SW 1271 (cell line): ENCODE measurements at regions not wholly inside any gene's neighbourhood (a gene's known extent, or its start where the extent isn't known, plus 50 kb on each side); places are given as distances from the start of the nearest gene placed in this dataset.
"Not testable (repeated sequence)": the region's sequence is repeated elsewhere in the genome, so short reads cannot be mapped to it uniquely, and the experiment has no call there.

Source experiments
- DNase-seq, 2 experiments: peaks; one replicate each; lab custom pipeline; 2025; lab: John Stamatoyannopoulos, UW

GRCh38 chr18:77373730-77374445, 124.2 kb downstream of the GALR1 start:
- DNase-seq = no peak

- no peak for DNase-seq
Observed at GRCh38 chr18:77374446-77374805, 124.8 kb downstream of the GALR1 start.

- no peak for DNase-seq
Observed at GRCh38 chr18:77376043-77376732, 126.5 kb downstream of the GALR1 start.

- no peak for DNase-seq
Observed at GRCh38 chr18:77376733-77377094, 127.1 kb downstream of the GALR1 start.

DNA sequence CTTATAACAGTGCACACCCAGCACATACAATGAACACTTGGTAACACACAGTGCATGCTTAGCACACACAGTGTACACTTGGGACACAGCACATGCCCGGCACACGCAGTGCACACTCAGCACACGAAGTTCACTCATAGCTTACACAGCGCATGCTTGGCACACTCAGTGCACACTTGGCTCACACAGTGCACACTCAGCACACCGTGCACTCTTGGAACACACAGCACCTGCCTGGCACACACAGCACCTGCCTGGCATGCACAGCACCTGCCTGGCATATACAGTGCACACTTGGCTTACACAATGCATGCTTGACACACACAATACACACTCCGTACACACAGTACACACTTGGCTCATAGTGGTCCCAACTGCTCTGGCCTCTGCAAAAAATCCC, 128.2 kb downstream of the GALR1 start:
- no peak for DNase-seq

DNA sequence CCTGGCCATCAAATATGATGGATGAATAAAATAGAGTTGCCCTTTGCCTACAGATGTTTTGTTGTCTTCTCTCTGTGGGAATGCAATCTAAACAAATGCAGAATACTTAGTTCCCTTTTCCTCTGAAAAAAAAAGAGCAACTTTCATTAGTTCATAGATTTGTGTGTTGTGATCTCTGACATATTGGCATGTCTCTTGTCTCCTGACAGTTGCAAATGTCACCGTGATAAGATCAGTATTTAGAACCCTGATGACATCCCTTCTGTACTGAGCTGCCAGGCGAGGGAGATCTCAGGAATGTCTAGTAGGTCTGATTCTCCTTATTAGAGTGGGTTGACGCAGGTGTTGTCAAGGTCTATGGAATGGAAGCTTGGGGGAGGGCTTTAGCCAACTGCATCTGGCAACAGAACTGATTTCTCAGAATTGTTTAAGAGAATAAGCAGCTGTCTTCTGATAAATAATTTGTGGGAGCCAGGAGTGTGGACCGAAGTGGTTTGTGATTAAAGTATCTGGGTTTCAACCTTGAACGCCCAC, 130.4 kb downstream of the GALR1 start:
- DNase-seq = no peak

- no peak for DNase-seq
Observed at GRCh38 chr18:77380695-77381094, 131.0 kb downstream of the GALR1 start.

- DNase-seq = no peak
Observed at GRCh38 chr18:77392321-77392720, 142.7 kb downstream of the GALR1 start.

DNA sequence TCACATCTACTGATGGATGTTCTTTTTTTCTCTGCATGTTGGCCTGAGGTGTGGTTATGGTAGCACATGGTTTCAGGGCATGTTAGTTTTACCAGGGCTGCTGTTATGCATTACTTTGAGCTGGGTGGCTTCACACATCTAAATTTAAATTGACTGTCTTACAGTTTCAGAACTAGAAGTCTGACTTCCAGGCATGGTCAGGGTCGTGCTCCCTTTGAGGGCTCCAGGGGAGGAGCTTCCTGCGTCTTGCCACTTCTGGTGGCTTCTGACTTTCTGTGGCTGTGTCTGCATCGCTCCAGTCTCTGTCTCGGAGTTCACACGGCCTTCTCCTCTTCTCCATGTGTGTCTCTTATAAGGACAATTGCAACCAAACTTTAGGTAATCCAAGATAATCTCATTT, 143.9 kb downstream of the GALR1 start:
- DNase-seq = no peak

DNA sequence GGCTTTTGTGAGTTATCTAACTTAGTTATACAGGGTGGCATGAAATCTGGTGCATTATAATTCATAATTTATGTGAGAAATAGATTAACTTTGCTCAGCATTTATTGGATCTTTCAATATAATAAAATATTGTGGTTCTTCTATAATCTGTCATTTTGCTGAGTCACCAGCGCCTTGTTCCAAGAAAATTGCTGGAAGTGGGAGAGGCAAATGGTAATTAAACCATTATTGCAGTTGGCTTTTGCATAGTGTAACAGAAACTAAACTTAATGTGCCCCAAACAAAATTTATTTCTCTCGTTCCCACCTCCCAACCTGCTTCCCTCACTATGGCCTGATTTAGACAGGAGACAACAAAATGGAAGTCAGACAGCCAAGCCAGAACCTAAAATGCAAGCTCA, 146.3 kb downstream of the GALR1 start:
- no peak for DNase-seq

- no peak for DNase-seq
Observed at GRCh38 chr18:77397056-77397455, 147.4 kb downstream of the GALR1 start.

DNA sequence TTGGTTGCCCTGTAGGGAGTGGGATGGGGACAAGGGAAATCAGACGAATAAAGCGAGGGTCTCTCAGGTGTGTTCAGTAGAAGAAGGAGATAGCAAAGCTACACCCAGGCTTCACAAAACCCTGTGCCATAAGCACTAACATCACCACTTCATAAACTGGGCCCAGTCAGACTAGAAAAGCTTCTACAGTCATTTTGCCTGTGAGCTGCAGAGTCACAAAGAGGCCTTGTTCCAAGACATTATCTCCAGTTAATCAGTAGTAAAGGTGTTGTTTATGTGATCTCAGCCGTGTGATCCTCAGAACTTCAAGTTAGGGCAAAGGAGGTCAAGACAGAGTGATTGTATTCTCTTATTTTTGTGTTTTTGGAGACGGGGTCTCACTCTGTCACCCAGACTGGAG, 148.0 kb downstream of the GALR1 start:
- DNase-seq = no peak

DNA sequence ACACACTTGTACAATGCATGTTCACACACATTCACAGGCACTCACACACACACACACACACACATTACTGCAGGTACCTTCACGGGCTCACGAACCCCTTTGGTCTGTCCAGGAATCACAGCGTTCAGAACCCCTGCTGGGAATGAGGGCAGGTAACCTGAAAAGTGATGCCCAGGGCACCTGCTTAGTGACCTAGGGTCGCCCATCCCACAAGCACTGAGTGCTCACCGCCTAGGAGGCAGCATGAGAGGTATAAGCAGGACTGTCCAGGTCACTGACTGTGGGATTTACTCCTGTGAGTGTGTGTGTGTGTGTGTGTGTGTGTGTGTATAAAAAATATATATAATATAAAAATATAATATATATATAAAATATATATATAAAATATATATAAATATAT, 150.9 kb downstream of the GALR1 start:
- no peak for DNase-seq

DNA sequence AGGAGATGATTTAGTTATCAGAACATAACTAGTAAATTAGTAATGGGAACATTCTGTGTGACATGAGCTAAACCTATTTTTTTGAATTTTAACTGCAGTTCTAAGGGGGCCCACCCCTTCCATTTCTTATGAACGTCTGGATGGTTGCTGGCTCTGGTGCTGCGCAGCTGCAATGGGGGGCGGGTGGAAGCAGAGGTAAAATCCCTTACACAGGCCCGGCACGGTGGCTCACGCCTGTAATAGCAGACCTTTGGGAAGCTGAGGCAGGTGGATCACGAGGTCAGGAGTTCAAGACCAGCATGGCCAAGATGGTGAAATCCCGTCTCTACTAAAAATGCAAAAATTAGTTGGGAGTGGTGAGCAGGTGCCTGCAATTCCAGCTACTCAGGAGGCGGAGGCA, 151.5 kb downstream of the GALR1 start:
- DNase-seq = no peak

DNA sequence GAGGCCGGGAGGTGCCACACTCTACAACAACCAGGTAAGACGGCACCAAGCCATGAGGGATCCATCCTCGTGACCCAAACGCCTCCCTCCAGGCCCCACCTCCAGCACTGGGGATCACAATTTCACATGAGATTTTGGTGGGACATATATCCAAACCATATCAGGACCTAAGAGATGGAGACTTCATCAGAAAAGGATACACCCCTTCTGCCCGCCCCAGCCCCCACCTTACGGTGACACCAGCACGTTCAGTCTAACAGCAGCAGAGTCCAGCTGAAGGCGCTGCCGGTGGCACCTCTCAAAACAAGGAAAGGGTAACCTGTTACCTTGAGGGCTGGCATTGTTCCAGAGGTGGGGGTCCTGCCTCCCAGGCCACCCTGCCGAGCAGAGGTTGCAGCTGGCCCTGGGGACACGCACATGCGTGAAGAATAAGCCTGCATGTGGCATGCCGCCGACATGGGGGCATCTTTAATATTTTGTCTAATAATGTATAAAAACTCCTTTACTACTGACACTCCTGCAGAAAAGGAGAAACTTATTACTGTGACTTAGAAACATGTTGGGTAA, 154.4 kb downstream of the GALR1 start:
- no peak for DNase-seq

GRCh38 chr18:77405096-77405495, 155.4 kb downstream of the GALR1 start:
- no peak for DNase-seq

GRCh38 chr18:77407733-77408132, 158.1 kb downstream of the GALR1 start:
- DNase-seq = no peak

DNA sequence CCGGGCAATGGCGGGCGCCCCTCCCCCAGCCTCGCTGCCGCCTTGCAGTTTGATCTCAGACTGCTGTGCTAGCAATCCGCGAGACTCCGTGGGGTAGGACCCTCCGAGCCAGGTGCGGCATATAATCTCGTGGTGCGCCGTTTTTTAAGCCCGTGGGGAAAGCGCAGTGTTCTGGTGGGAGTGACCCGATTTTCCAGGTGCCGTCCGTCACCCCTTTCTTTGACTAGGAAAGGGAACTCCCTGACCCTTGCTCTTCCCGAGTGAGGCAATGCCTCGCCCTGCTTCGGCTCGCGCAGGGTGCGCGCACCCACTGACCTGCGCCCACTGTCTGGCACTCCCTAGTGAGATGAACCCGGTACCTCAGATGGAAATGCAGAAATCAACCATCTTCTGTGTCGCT, 171.9 kb downstream of the GALR1 start:
- not testable (repeated sequence) for DNase-seq

DNA sequence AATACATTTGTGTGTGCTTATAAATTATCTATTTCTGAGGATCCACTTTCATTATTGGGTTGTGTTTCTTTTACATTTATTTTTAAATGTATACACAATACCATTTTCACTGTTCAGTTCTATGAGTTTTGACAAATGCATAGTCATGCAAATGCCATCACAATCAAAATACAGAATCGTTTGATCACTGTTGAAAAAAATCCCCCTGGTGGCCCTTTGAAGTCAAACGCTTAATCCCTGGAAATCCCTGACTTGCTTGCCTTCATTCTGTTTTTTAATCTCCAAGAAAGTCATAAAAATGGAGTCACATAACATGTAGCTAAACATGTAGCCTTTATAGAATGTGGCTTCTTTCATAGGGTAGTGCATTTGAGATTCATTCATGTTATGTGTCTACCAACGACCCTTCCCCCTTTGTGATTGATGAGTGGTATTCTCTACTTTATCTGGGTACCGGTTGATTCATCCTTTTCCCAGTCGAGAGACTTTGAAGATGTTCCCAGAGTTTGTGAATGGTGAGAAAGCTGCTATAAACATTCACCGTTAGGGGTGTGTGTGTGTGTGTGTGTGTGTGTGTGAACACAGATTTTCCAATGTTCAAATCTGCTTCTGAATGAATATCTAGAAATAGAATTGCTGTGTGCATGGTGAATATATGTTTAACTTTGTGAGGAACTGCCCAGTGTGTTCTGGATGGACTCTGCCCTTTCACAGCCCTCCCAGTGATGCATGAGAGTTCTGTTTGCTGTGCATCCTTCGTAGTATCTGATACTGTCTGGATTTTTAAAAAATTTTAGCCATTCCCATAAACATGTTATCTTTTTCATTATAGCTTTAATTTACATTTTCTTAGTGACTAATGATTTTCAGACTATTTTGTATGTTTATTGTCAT, 173.6 kb downstream of the GALR1 start:
- DNase-seq = no peak

DNA sequence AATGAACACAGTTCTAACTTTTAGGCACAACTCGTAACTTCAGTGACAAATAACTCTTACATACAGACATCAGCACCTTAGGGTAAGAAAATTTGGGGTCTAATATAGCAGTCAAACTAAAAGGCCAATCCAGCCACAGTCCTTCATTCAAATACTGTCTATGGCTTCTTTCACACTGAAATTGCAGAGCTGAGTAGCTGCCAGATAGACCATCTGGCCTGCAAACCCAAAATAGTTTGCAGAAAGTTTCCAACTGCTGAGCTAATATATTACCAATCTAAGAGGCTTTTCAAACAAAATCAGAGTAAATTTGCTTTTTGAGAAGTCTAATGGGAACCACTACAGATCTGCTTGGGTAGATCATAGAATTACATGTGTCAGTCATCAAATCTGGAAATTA, 183.4 kb downstream of the GALR1 start:
- no peak for DNase-seq

DNA sequence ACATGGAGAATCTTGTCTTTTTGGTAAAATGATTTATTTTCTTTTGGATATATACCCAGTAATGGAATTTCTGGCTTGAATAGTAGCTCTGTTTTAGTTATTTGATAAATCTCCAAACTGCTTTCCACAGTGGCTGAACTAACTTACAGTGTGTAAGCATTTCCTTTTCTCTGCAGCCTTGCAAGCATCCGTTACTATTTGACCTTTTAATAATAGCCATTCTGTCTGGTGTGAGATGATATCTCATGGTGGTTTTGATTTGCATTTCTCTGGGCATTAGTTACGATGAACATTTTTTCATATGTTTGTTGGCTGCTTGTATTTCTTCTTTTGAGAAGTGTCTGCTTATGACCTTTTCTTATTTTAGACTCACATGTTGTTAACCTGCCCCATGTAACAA, 190.2 kb downstream of the GALR1 start:
- DNase-seq = no peak

DNA sequence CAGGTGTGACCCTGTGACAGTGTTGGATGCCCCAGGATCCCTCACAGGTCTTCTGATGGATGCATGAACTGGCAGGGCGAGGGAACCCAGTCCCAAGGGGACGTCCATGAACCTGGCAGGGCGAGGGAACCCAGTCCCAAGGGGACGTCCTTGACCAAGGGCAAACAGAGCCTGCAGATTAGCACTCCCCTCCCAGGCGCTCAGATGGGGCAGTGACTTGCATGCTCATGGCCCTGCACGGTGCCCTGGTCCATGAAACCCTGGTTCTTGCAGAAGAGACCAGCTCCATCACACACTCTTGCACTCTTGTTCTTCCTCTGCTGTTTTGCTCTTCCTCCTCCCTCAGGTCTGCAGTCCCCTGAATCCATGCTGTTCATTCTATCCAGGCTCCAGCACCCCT, 192.7 kb downstream of the GALR1 start:
- no peak for DNase-seq
